ENCODE measurements at regions not wholly inside any gene's neighbourhood (a gene's known extent, or its start where the extent isn't known, plus 50 kb on each side); places are given as distances from the start of the nearest gene placed in this dataset.

- TF ChIP-seq IRF3 (IDR thresholded peaks at IDR 0.05; ENCODE audit: low read depth, low read length) (no peak), RFX5 (IDR thresholded peaks at IDR 0.05; ENCODE audit: low read length) (no peak), USF2 (IDR thresholded peaks at IDR 0.05; ENCODE audit: borderline replicate concordance, low read depth, low read length) (no peak), YY1 (IDR thresholded peaks at IDR 0.05; ENCODE audit: low read depth) (no peak), TCF12 (IDR thresholded peaks at IDR 0.05) (no peak)
Measured at GRCh38 chr1:37420456-37420855, 53.9 kb upstream of the ZC3H12A start (continued).

GRCh38 chr1:37423810-37424209 lies 50.6 kb upstream of the ZC3H12A start:
- no peak overlapping the region for H3K4me3 ChIP-seq (ENCODE audit: low read depth in 2 of 2, low read length in 1 of 2)
- H3K9me3 ChIP-seq, result no peaks in the 10 kb centered on the region
- H3K36me3 ChIP-seq (replicated peaks in 1 of 2; ENCODE audit: control insufficient read depth in 1 of 2, insufficient read depth in 2 of 2, low read length in 1 of 2), result no peaks in the 10 kb centered on the region
- H3K79me2 ChIP-seq (ENCODE audit: insufficient read depth), result no peaks in the 10 kb centered on the region
- H3K27me3 ChIP-seq (ENCODE audit: insufficient read depth), result no peaks in the 10 kb centered on the region
- no peaks in the 10 kb centered on the region for H3K4me1 ChIP-seq (ENCODE audit: control insufficient read depth in 1 of 2, insufficient read depth in 2 of 2, low read depth in 1 of 2, low read length in 1 of 2)
- no peak for DNase-seq
- no peak overlapping the region for H3K27ac ChIP-seq (ENCODE audit: low read depth in 2 of 2, low read length in 1 of 2)
- ChIA-PET POLR2A (no interaction called here), CTCF (interaction anchor here (0.6 to 3.4 kb wide), 5 partner anchors 11 to 907 kb away, joined by 3 to 30 read pairs (median 4); no protein-coding TSS in a partner anchor)
- H3K9ac ChIP-seq, result no peak overlapping the region
- no peak overlapping the region for H3K4me2 ChIP-seq
- 61% methylated on average over 9 of the region's 9 CpGs for WGBS (ENCODE audit: low lambda C conversion rate)
- H2AFZ ChIP-seq (ENCODE audit: low read depth), result no peak overlapping the region
- TF ChIP-seq NRF1 (IDR thresholded peaks at IDR 0.05; ENCODE audit: low read depth, low read length) (no peak), ZBTB33 (IDR thresholded peaks at IDR 0.05; ENCODE audit: borderline replicate concordance, low read depth) (no peak), ELF1 (IDR thresholded peaks at IDR 0.05) (no peak)
- no peaks in the 10 kb centered on the region for H3K9me2 ChIP-seq
- H4K20me1 ChIP-seq (ENCODE audit: insufficient read depth), result no peaks in the 10 kb centered on the region
- H3F3A ChIP-seq (replicated peaks; ENCODE audit: insufficient read depth), result no peaks in the 10 kb centered on the region

GRCh38 chr1:37424523-37424922 lies 49.9 kb upstream of the ZC3H12A start:
- H3K4me1 ChIP-seq (ENCODE audit: control insufficient read depth in 1 of 2, insufficient read depth in 2 of 2, low read depth in 1 of 2, low read length in 1 of 2), result no peaks in the 10 kb centered on the region
- H3K36me3 ChIP-seq (replicated peaks in 1 of 2; ENCODE audit: control insufficient read depth in 1 of 2, insufficient read depth in 2 of 2, low read length in 1 of 2), result no peaks in the 10 kb centered on the region
- WGBS (ENCODE audit: low lambda C conversion rate), result 0% methylated on average over 1 of the region's 1 CpG
- no peak overlapping the region for H3K4me3 ChIP-seq (ENCODE audit: low read depth in 2 of 2, low read length in 1 of 2)
- H4K20me1 ChIP-seq (ENCODE audit: insufficient read depth), result no peaks in the 10 kb centered on the region
- H3F3A ChIP-seq (replicated peaks; ENCODE audit: insufficient read depth), result no peaks in the 10 kb centered on the region
- H2AFZ ChIP-seq (ENCODE audit: low read depth), result no peak overlapping the region
- H3K9me3 ChIP-seq, result no peaks in the 10 kb centered on the region
- ChIA-PET POLR2A (no interaction called here), CTCF (interaction anchor here (0.6 to 3.4 kb wide), 5 partner anchors 10 to 908 kb away, joined by 3 to 30 read pairs (median 4); no protein-coding TSS in a partner anchor)
- no peaks in the 10 kb centered on the region for H3K79me2 ChIP-seq (ENCODE audit: insufficient read depth)
- H3K9me2 ChIP-seq, result no peaks in the 10 kb centered on the region
- no peak overlapping the region for H3K9ac ChIP-seq
- H3K27ac ChIP-seq (ENCODE audit: low read depth in 2 of 2, low read length in 1 of 2), result no peak overlapping the region
- no peak overlapping the region for H3K4me2 ChIP-seq
- DNase-seq, result no peak
- H3K27me3 ChIP-seq (ENCODE audit: insufficient read depth), result no peaks in the 10 kb centered on the region
- TF ChIP-seq FOSL2 (IDR thresholded peaks at IDR 0.05; ENCODE audit: borderline replicate concordance, low read depth), result no peak
- TF ChIP-seq FOXJ3 (CRISPR knock-in tag; IDR thresholded peaks at IDR 0.05), result no peak
- no peak for TF ChIP-seq EZH2phosphoT487 (IDR thresholded peaks at IDR 0.05; ENCODE audit: borderline replicate concordance, low read depth)
- TF ChIP-seq YY1 (IDR thresholded peaks at IDR 0.05; ENCODE audit: low read depth), result no peak
- no peak for TF ChIP-seq TAF1 (IDR thresholded peaks at IDR 0.05; ENCODE audit: borderline replicate concordance, low read depth, low read length)
- no peak for TF ChIP-seq ELF1 (IDR thresholded peaks at IDR 0.05)
- TF ChIP-seq PBX3 (IDR thresholded peaks at IDR 0.05), result no peak
- TF ChIP-seq GABPA (IDR thresholded peaks at IDR 0.05; ENCODE audit: low read depth), result no peak
- TF ChIP-seq MEF2A (IDR thresholded peaks at IDR 0.05; ENCODE audit: borderline replicate concordance, low read depth), result no peak
- TF ChIP-seq TCF12 (IDR thresholded peaks at IDR 0.05), result no peak
- no peak for TF ChIP-seq REST (IDR thresholded peaks at IDR 0.05; ENCODE audit: low read depth, low read length)
- no peak for TF ChIP-seq FOXM1 (IDR thresholded peaks at IDR 0.05; ENCODE audit: low read depth)
- TF ChIP-seq NRF1 (IDR thresholded peaks at IDR 0.05; ENCODE audit: low read depth, low read length), result no peak

All from SK-N-SH (cell line).